Esophagus squamous epithelium (tissue), 4 donors: ENCODE measurements at regions not wholly inside any gene's neighbourhood (a gene's known extent, or its start where the extent isn't known, plus 50 kb on each side); places are given as distances from the start of the nearest gene placed in this dataset.

Experiments
- CTCF ChIP-seq, 6 experiments: fragments of 450-650 bp in 4 of 6; fragments of 200-600 bp in 2 of 6; sonication (generic) in 2 of 6; IDR thresholded peaks; one replicate each; pipeline ENCODE4 v1.5.1; 2016 to 2019; ENCODE audit warnings: antibody characterized with exemption in 6 of 6, mild to moderate bottlenecking in 4 of 6, moderate library complexity in 4 of 6
- POLR2A ChIP-seq, 4 donors: fragments of 450-650 bp; IDR thresholded peaks; one replicate each; pipeline ENCODE4 v1.6.1; 2017; ENCODE audit warnings: antibody characterized with exemption in 4 of 4, mild to moderate bottlenecking in 4 of 4, moderate library complexity in 3 of 4

- TF ChIP-seq POLR2A (IDR thresholded peaks at IDR 0.05) (no peak), CTCF (IDR thresholded peaks at IDR 0.05) (no peak)
These were observed 312.6 kb downstream of the SKIDA1 start for GRCh38 chr10:21212912-21213311.
